GM12878 (cell line): ENCODE measurements at regions not wholly inside any gene's neighbourhood (a gene's known extent, or its start where the extent isn't known, plus 50 kb on each side); places are given as distances from the start of the nearest gene placed in this dataset.

ENCODE experiments used
- ATAC-seq: fragments of 200-7000 bp; cut with Tn5 transposase; 3 replicates; pipeline ENCODE4 v1.9.1; 2020; ENCODE audit warnings: mild to moderate bottlenecking, moderate library complexity
- BruUV-seq: library from RNA; stranded (reverse); fragments of 400-500 nt; replicated peaks from 2 replicates; lab custom pipeline; 2021; lab: Mats Ljungman, UMichigan
- CTCF ChIA-PET: fragments of 300-600 bp; sonication (Branson Sonifier 250); formaldehyde crosslinking; extraction: SDS; loops from one replicate; lab custom pipeline; 2021; ENCODE audit warnings: inconsistent platforms; lab: Yijun Ruan, JAX
- POLR2A ChIA-PET: fragments of 350-600 bp; formaldehyde crosslinking; extraction: SDS; loops from one replicate; lab custom pipeline; 2021; ENCODE audit warnings: inconsistent platforms; lab: Charles Lee
- RAD21 ChIA-PET: fragments of 300-600 bp; sonication (Branson Sonifier 250); formaldehyde crosslinking; loops from one replicate; lab custom pipeline; 2023; ENCODE audit warnings: antibody characterized with exemption; ENCODE audit not compliant: unreplicated experiment; lab: Charles Lee
- SMC1A ChIA-PET: fragments of 300-600 bp; sonication (Branson Sonifier 250); formaldehyde crosslinking; loops from one replicate; lab custom pipeline; 2023; ENCODE audit not compliant: unreplicated experiment, uncharacterized antibody; lab: Charles Lee
- DNase-seq: peaks from one replicate; pipeline ENCODE4 v3.0.0-alpha.2; 2011; ENCODE audit warnings: low read depth, low spot score
- FAIRE-seq: peaks from 3 replicates; lab custom pipeline; 2011; peaks lifted over from hg19 to GRCh38; lab: Jason Lieb, UNC
- H2AFZ ChIP-seq: 2 replicates; pipeline ENCODE4 v1.6.0; 2011; ENCODE audit warnings: low read depth, low read length, control low read depth; ENCODE audit not compliant: control insufficient read depth
- H3K27ac ChIP-seq: 2 replicates; pipeline ENCODE4 v1.5.1; 2011; ENCODE audit warnings: control low read depth; ENCODE audit not compliant: control insufficient read depth, insufficient read depth
- H3K27me3 ChIP-seq, 2 experiments: replicated peaks in 1 of 2; 2 replicates each; pipeline versions ENCODE4 v1.6.0 to v1.6.1; 2011; ENCODE audit warnings: low read length in 1 of 2; ENCODE audit not compliant: control insufficient read depth in 2 of 2, insufficient read depth in 2 of 2
- H3K36me3 ChIP-seq, 2 experiments: 2 replicates each; pipeline ENCODE4 v1.5.1; 2011; ENCODE audit warnings: low read length in 1 of 2; ENCODE audit not compliant: control insufficient read depth in 2 of 2, insufficient read depth in 2 of 2
- H3K4me1 ChIP-seq: 2 replicates; pipeline ENCODE4 v1.6.1; 2011; ENCODE audit warnings: mild to moderate bottlenecking, low read length, moderate library complexity, mixed read lengths; ENCODE audit not compliant: control insufficient read depth, insufficient read depth
- H3K4me2 ChIP-seq: 2 replicates; pipeline ENCODE4 v1.6.0; 2011; ENCODE audit warnings: control low read depth; ENCODE audit not compliant: control insufficient read depth, insufficient read depth
- H3K4me3 ChIP-seq: fragments of 200-600 bp; sonication (generic); 2 replicates; pipeline ENCODE4 v1.5.1; 2016
- H3K79me2 ChIP-seq: 2 replicates; pipeline ENCODE4 v1.6.0; 2011; ENCODE audit warnings: low read length; ENCODE audit not compliant: control insufficient read depth, insufficient read depth
- H3K9ac ChIP-seq: 2 replicates; pipeline ENCODE4 v1.8.0; 2011; ENCODE audit warnings: low read length, control low read depth, mixed read lengths; ENCODE audit not compliant: control insufficient read depth, insufficient read depth
- H3K9me3 ChIP-seq: replicated peaks from 3 replicates; pipeline ENCODE4 v1.5.1; 2011; ENCODE audit warnings: mild to moderate bottlenecking, low read length; ENCODE audit not compliant: control insufficient read depth, insufficient read depth
- H4K20me1 ChIP-seq: 2 replicates; pipeline ENCODE4 v1.6.0; 2011; ENCODE audit not compliant: control insufficient read depth, insufficient read depth
- CEBPB ChIP-seq, 2 experiments: fragments of 150-350 bp in 1 of 2; IDR thresholded peaks; 2 replicates each; pipeline ENCODE4 v1.6.1; 2012 to 2014; ENCODE audit warnings: low read depth in 2 of 2, low read length in 2 of 2, borderline replicate concordance in 1 of 2, inconsistent platforms in 1 of 2
- CHD2 ChIP-seq: IDR thresholded peaks from 2 replicates; pipeline ENCODE4 v1.6.1; 2011; ENCODE audit warnings: low read depth, low read length, improper control_type of control experiment, borderline replicate concordance
- ELK1 ChIP-seq: IDR thresholded peaks from 2 replicates; pipeline ENCODE4 v1.6.1; 2012; ENCODE audit warnings: low read depth, low read length, improper control_type of control experiment
- JUND ChIP-seq: IDR thresholded peaks from 2 replicates; pipeline ENCODE4 v1.6.1; 2012; ENCODE audit warnings: low read depth, mild to moderate bottlenecking, low read length, improper control_type of control experiment, moderate library complexity
- KAT2A ChIP-seq: conservative IDR thresholded peaks from 2 replicates; pipeline ENCODE4 v1.6.1; 2011; ENCODE audit warnings: low read depth, low read length; ENCODE audit not compliant: control insufficient read depth
- MXI1 ChIP-seq: fragments of 150-350 bp; IDR thresholded peaks from 2 replicates; pipeline ENCODE4 v1.6.1; 2011; ENCODE audit warnings: low read depth, mild to moderate bottlenecking, inconsistent platforms, low read length, improper control_type of control experiment
- NR2F1 ChIP-seq: fragments of 450-650 bp; conservative IDR thresholded peaks from 2 replicates; pipeline ENCODE4 v1.6.1; 2017; ENCODE audit warnings: mild to moderate bottlenecking
- SMARCA5 ChIP-seq: fragments of 450-650 bp; IDR thresholded peaks from 2 replicates; pipeline ENCODE4 v1.6.1; 2017; ENCODE audit warnings: mild to moderate bottlenecking
- SREBF1 ChIP-seq: IDR thresholded peaks from 2 replicates; pipeline ENCODE4 v1.6.1; 2012; ENCODE audit warnings: mild to moderate bottlenecking, low read length
- SRF ChIP-seq, 2 experiments: IDR thresholded peaks; 2 replicates each; pipeline ENCODE4 v1.6.1; 2011; ENCODE audit warnings: low read depth in 2 of 2, low read length in 2 of 2, mild to moderate bottlenecking in 1 of 2, moderate library complexity in 1 of 2
- WGBS: methylation state at CpG from one replicate; pipeline ENCODE4 v1.1.6; 2016; ENCODE audit warnings: low lambda C conversion rate; ENCODE audit not compliant: insufficient replicate concordance, insufficient coverage; ENCODE audit errors: missing lambda C conversion rate; 5-methylcytosine and 5-hydroxymethylcytosine counted together
- in situ Hi-C: fragments of 300-500 bp; cut with MboI; formaldehyde crosslinking; loops from 9 replicates; pipeline ENCODE4 v1.14.3; 2018; ENCODE audit warnings: mixed read lengths
- intact Hi-C: fragments of 100-400 bp; cut with micrococcal nuclease; formaldehyde crosslinking; loops from one replicate; pipeline ENCODE4 v1.14.2; 2022; ENCODE audit not compliant: unreplicated experiment
- TF ChIP-seq, protein P1 (sequence below): fragments of 450-650 bp; IDR thresholded peaks from 2 replicates; pipeline ENCODE4 v1.6.1; 2017; ENCODE audit warnings: low read depth, mild to moderate bottlenecking, moderate library complexity
- TF ChIP-seq, protein P2 (sequence below): fragments of 450-650 bp; IDR thresholded peaks from 2 replicates; pipeline ENCODE4 v1.6.1; 2016; ENCODE audit warnings: mild to moderate bottlenecking
- TF ChIP-seq, protein P3 (sequence below): fragments of 450-650 bp; IDR thresholded peaks from 2 replicates; pipeline ENCODE4 v1.6.1; 2017; ENCODE audit warnings: antibody characterized with exemption, mild to moderate bottlenecking, moderate library complexity
- TF ChIP-seq, protein P4 (sequence below): fragments of 450-650 bp; IDR thresholded peaks from 2 replicates; pipeline ENCODE4 v1.6.1; 2014; ENCODE audit warnings: mild to moderate bottlenecking
- TF ChIP-seq, protein P5 (sequence below): IDR thresholded peaks from 2 replicates; pipeline ENCODE4 v1.6.1; 2011; ENCODE audit warnings: borderline replicate concordance, low read depth, mild to moderate bottlenecking, moderate library complexity, mixed read lengths, low read length; ENCODE audit not compliant: insufficient read depth; ENCODE audit errors: extremely low read length

GRCh38 chr5:71788794-71789193 is 69.7 kb downstream of the CARTPT start:
- BruUV-seq, result no TSS peak
- H4K20me1 ChIP-seq, result no peaks in the 10 kb centered on the region
- H2AFZ ChIP-seq, result no peak overlapping the region
- DNase-seq (no peak), ATAC-seq (no peak), FAIRE-seq (no peak)
- no peak overlapping the region for H3K9ac ChIP-seq
- no peaks in the 10 kb centered on the region; a peak in 1 of 4 replicates for H3K27me3 ChIP-seq
- in situ Hi-C loops, result loop anchor here (10.0 to 25.0 kb wide), 2 partner anchors 456 to 749 kb away; no protein-coding TSS in a partner anchor
- intact Hi-C loops, result loop anchor here (10.0 kb wide), 1 partner anchor 456 kb away; no protein-coding TSS in a partner anchor
- H3K4me1 ChIP-seq, result no peaks in the 10 kb centered on the region
- ChIA-PET CTCF (interaction anchor here (1.0 to 1.5 kb wide), 2 partner anchors 153 to 520 kb away, joined by 3 to 4 read pairs; no protein-coding TSS in a partner anchor), POLR2A (no interaction called here), RAD21 (no interaction called here), SMC1A (no interaction called here)
- H3K4me3 ChIP-seq, result no peak overlapping the region
- H3K4me2 ChIP-seq, result no peak overlapping the region
- H3K36me3 ChIP-seq, result no peaks in the 10 kb centered on the region
- H3K79me2 ChIP-seq, result no peaks in the 10 kb centered on the region
- 90% methylated on average over 2 of the region's 2 CpGs for WGBS
- H3K9me3 ChIP-seq, result no peaks in the 10 kb centered on the region
- no peak overlapping the region for H3K27ac ChIP-seq
- no peak for TF ChIP-seq CHD2
- no peak for TF ChIP-seq CEBPB (IDR thresholded peaks at IDR 0.05; ENCODE audit: borderline replicate concordance in 1 of 2, low read depth in 2 of 2, low read length in 2 of 2)
- TF ChIP-seq, protein P1, sequence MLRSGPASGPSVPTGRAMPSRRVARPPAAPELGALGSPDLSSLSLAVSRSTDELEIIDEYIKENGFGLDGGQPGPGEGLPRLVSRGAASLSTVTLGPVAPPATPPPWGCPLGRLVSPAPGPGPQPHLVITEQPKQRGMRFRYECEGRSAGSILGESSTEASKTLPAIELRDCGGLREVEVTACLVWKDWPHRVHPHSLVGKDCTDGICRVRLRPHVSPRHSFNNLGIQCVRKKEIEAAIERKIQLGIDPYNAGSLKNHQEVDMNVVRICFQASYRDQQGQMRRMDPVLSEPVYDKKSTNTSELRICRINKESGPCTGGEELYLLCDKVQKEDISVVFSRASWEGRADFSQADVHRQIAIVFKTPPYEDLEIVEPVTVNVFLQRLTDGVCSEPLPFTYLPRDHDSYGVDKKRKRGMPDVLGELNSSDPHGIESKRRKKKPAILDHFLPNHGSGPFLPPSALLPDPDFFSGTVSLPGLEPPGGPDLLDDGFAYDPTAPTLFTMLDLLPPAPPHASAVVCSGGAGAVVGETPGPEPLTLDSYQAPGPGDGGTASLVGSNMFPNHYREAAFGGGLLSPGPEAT, result no peak
- TF ChIP-seq NR2F1, result no peak
- no peak for TF ChIP-seq SREBF1
- no peak for TF ChIP-seq KAT2A
- TF ChIP-seq, protein P2, sequence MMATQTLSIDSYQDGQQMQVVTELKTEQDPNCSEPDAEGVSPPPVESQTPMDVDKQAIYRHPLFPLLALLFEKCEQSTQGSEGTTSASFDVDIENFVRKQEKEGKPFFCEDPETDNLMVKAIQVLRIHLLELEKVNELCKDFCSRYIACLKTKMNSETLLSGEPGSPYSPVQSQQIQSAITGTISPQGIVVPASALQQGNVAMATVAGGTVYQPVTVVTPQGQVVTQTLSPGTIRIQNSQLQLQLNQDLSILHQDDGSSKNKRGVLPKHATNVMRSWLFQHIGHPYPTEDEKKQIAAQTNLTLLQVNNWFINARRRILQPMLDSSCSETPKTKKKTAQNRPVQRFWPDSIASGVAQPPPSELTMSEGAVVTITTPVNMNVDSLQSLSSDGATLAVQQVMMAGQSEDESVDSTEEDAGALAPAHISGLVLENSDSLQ, result no peak
- no peak for TF ChIP-seq SMARCA5
- TF ChIP-seq, protein P3, sequence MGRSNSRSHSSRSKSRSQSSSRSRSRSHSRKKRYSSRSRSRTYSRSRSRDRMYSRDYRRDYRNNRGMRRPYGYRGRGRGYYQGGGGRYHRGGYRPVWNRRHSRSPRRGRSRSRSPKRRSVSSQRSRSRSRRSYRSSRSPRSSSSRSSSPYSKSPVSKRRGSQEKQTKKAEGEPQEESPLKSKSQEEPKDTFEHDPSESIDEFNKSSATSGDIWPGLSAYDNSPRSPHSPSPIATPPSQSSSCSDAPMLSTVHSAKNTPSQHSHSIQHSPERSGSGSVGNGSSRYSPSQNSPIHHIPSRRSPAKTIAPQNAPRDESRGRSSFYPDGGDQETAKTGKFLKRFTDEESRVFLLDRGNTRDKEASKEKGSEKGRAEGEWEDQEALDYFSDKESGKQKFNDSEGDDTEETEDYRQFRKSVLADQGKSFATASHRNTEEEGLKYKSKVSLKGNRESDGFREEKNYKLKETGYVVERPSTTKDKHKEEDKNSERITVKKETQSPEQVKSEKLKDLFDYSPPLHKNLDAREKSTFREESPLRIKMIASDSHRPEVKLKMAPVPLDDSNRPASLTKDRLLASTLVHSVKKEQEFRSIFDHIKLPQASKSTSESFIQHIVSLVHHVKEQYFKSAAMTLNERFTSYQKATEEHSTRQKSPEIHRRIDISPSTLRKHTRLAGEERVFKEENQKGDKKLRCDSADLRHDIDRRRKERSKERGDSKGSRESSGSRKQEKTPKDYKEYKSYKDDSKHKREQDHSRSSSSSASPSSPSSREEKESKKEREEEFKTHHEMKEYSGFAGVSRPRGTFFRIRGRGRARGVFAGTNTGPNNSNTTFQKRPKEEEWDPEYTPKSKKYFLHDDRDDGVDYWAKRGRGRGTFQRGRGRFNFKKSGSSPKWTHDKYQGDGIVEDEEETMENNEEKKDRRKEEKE, result no peak
- TF ChIP-seq MXI1, result no peak
- no peak for TF ChIP-seq JUND
- no peak for TF ChIP-seq ELK1
- no peak for TF ChIP-seq SRF (IDR thresholded peaks at IDR 0.05; ENCODE audit: low read depth in 2 of 2, low read length in 2 of 2)
- TF ChIP-seq, protein P4, sequence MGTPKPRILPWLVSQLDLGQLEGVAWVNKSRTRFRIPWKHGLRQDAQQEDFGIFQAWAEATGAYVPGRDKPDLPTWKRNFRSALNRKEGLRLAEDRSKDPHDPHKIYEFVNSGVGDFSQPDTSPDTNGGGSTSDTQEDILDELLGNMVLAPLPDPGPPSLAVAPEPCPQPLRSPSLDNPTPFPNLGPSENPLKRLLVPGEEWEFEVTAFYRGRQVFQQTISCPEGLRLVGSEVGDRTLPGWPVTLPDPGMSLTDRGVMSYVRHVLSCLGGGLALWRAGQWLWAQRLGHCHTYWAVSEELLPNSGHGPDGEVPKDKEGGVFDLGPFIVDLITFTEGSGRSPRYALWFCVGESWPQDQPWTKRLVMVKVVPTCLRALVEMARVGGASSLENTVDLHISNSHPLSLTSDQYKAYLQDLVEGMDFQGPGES, result no peak
- TF ChIP-seq, protein P5, sequence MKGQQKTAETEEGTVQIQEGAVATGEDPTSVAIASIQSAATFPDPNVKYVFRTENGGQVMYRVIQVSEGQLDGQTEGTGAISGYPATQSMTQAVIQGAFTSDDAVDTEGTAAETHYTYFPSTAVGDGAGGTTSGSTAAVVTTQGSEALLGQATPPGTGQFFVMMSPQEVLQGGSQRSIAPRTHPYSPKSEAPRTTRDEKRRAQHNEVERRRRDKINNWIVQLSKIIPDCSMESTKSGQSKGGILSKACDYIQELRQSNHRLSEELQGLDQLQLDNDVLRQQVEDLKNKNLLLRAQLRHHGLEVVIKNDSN, result no peak
